Nucleus accumbens (tissue), 56 donors: ENCODE measurements at regions not wholly inside any gene's neighbourhood (a gene's known extent, or its start where the extent isn't known, plus 50 kb on each side); places are given as distances from the start of the nearest gene placed in this dataset.
"Not testable (repeated sequence)": the region's sequence is repeated elsewhere in the genome, so short reads cannot be mapped to it uniquely, and the experiment has no call there.

Source experiments
- DNase-seq, 56 donors: peaks; one replicate each; lab custom pipeline; 2025; lab: John Stamatoyannopoulos, UW

GRCh38 chr9:90054810-90055209 is 450.0 kb downstream of the GADD45G start:
- DNase-seq, result no peak

- DNase-seq, result no peak
Measured at GRCh38 chr9:90055226-90055625, 450.4 kb downstream of the GADD45G start.

- no peak for DNase-seq
Measured at GRCh38 chr9:90057361-90057760, 452.5 kb downstream of the GADD45G start.

DNA sequence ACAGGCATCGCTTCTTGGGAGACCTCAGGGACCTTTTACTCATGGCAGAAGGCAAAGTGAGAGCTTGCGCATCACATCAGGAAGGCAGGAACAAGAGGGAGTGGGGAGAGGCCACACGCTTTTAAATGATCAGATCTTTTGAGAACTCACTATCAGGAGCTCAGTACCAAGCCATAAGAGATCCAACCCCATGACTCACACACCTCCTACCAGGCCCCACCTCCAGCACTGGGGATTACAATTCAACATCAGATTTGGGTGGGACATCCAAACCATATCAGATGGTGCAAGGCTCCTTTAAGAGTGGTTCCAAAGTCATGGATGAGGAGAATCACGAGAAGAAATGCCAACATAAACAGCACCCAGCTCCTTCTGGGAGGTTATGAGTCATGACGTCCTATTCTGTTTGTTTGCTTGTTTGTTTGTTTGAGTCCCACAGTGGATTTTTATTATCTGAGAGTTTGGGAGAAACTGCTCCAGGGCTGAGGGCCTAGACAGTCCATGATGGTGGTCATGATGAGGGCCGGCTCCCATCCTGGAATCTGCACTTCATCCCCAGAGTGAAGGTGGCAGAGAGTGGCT is 453.5 kb downstream of the GADD45G start:
- DNase-seq, result peak in 2 of 56 donors; percentile 2 to 3

DNA sequence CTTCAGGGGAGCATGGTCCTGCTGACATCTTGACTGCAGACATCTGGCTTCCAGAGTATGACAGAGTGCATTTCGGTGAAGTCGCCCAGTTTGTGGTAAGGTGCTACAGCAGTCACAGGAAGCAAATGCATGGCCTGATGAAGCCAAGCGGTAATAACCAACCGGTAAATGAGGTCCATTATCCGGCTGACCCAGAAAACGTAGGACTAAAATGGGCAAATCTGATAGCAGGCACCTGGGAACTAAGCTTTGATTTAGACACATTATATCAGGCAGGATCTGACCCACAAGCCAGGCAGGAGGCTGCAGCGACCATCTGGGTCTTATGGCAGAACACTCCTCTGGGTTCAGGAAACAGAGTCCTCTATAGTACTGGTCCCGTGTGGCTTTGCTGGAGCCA is 454.6 kb downstream of the GADD45G start:
- no peak for DNase-seq

DNA sequence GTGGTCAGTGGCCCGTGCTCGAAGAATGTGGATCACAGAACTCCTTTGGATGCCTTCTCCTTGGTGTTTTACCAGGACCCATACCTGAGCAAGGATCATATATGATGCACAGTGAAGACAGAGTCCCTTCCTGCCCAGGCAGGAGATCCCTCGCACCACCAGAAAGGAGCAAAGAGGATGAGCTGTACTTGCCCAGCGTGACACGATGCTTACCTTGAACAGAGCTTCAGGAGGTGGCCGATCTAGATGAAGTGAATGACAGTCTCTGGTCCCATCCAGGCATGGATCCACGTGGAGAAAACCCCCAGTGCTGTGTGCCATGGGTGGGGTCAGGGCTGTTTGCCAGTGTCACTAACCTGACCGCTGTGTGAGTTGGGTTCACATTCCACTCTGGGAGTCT is 455.4 kb downstream of the GADD45G start:
- no peak for DNase-seq

GRCh38 chr9:90061187-90061586 is 456.4 kb downstream of the GADD45G start:
- DNase-seq, result peak in 4 of 56 donors; percentile 2 to 26 (median 8)

DNA sequence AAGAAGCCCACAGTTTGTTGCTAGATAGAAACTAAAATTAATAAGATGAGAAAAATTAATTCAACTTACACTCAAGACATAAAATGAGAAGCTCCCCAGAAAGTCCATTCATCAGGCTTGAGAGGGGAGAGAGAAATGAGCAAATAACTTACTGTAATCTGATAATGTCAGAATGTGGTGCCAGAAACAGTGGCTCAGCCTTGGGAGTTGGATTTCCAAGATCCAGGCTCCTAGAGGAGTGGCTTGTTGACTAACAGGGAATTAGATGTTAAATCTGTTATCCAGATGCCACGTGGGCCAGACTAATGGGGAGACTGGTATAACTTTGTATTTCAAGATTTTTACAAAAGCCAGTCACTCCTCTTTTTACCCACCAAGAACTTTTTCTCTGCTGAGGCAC is 458.2 kb downstream of the GADD45G start:
- no peak for DNase-seq

- no peak for DNase-seq
Measured at GRCh38 chr9:90064248-90064647, 459.4 kb downstream of the GADD45G start.

GRCh38 chr9:90064971-90065370 is 460.2 kb downstream of the GADD45G start:
- no peak for DNase-seq

DNA sequence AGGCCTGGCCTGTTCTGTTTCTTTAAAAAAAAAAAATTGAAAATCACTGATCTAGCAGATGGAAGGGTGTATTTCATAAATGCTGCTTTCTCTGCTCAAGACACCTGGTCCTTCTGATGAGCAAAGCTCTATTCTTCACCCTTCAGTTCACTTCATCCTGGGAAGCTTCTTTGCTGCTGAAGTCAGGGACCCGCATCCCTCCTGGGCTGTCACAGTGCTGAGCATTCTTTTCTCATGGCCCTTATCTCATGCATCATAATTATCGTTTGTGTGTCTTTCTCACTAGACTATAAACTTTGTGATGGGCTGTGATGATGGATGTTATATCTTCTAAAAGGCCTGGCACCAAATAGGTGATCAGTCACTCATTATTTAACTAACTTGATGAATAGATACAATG is 461.0 kb downstream of the GADD45G start:
- no peak for DNase-seq

GRCh38 chr9:90069085-90069484 is 464.3 kb downstream of the GADD45G start:
- DNase-seq, result no peak

GRCh38 chr9:90070056-90070455 is 465.2 kb downstream of the GADD45G start:
- DNase-seq, result no peak

GRCh38 chr9:90070469-90070868 is 465.7 kb downstream of the GADD45G start:
- DNase-seq, result no peak

- DNase-seq, result no peak
Measured at GRCh38 chr9:90070931-90071660, 466.3 kb downstream of the GADD45G start.

GRCh38 chr9:90073186-90073945 is 468.6 kb downstream of the GADD45G start:
- DNase-seq, result no peak

- no peak for DNase-seq
Measured at GRCh38 chr9:90074316-90074962, 469.6 kb downstream of the GADD45G start.

DNA sequence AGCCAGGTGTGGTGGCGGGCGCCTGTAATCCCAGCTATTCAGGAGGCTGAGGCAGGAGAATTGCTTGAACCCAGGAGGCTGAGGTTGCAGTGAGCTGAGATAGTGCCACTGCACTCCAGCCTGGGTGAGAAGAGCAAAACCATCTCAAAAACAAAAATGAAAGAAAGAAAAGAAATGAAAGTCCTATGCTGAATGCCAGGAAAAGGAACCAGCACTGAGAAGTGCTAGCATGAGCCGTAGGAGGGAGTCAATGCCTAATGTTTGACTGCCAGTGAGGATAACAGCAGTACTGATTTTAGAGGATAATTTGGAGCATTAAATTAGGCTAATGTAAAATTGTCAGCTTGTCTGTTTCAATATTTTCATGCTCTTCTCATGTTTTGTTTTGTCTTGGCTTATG is 472.8 kb downstream of the GADD45G start:
- not testable (repeated sequence) for DNase-seq

GRCh38 chr9:90078988-90079421 is 474.2 kb downstream of the GADD45G start:
- no peak for DNase-seq

GRCh38 chr9:90085633-90086032 is 480.8 kb downstream of the GADD45G start:
- no peak for DNase-seq

GRCh38 chr9:90086101-90086511 is 481.3 kb downstream of the GADD45G start:
- peak in 2 of 56 donors; percentile 6 to 20 for DNase-seq
